Stomach (tissue), 8 donors: ENCODE measurements at regions not wholly inside any gene's neighbourhood (a gene's known extent, or its start where the extent isn't known, plus 50 kb on each side); places are given as distances from the start of the nearest gene placed in this dataset.

Source experiments
- DNase-seq, 2 donors: peaks; one replicate each; pipeline versions ENCODE4 v3.0.0 to v3.0.0-alpha.2; 2013 to 2019
- H3K27ac ChIP-seq, 5 donors: fragments of 200-600 bp in 4 of 5; sonication (generic) in 4 of 5; one replicate each; pipeline ENCODE4 v1.5.1; 2013 to 2019; ENCODE audit warnings: mild to moderate bottlenecking in 1 of 5, moderate library complexity in 1 of 5
- H3K27me3 ChIP-seq, 3 donors: fragments of 200-600 bp; sonication (generic); one replicate each; pipeline ENCODE4 v1.5.1; 2017 to 2019; ENCODE audit warnings: mixed run types in 1 of 3
- H3K36me3 ChIP-seq, 4 donors: fragments of 200-600 bp; sonication (generic); 1 replicate in 3 of 4; 2 replicates in 1 of 4; pipeline ENCODE4 v1.5.1; 2016 to 2019
- H3K4me1 ChIP-seq, 4 donors: fragments of 200-600 bp; sonication (generic); one replicate each; pipeline ENCODE4 v1.5.1; 2016 to 2019
- H3K4me3 ChIP-seq, 4 donors: fragments of 200-600 bp; sonication (generic) in 3 of 4; one replicate each; pipeline ENCODE4 v1.5.1; 2016 to 2019; ENCODE audit warnings: mild to moderate bottlenecking in 1 of 4
- H3K9me3 ChIP-seq, 4 donors: fragments of 200-600 bp; sonication (generic); one replicate each; pipeline ENCODE4 v1.5.1; 2016 to 2019
- EP300 ChIP-seq: sonication (generic); formaldehyde crosslinking; IDR thresholded peaks from one replicate; pipeline ENCODE4 v1.6.1; 2017; ENCODE audit warnings: antibody characterized with exemption
- POLR2A ChIP-seq, 4 donors: fragments of 450-650 bp; IDR thresholded peaks; one replicate each; pipeline ENCODE4 v1.6.1; 2016; ENCODE audit warnings: antibody characterized with exemption in 4 of 4, control low read depth in 2 of 4, mild to moderate bottlenecking in 1 of 4, moderate library complexity in 1 of 4
- POLR2AphosphoS5 ChIP-seq, 3 donors: sonication (generic); formaldehyde crosslinking; IDR thresholded peaks; one replicate each; pipeline ENCODE4 v1.6.1; 2016; ENCODE audit warnings: antibody characterized with exemption in 3 of 3
- WGBS, 5 donors: extraction: QIAGEN DNeasy Blood & Tissue Kit in 3 of 5; methylation state at CpG; one replicate each; pipeline versions ENCODE4 v1.1.5 to v1.1.7; 2013 to 2018; 5-methylcytosine and 5-hydroxymethylcytosine counted together
- intact Hi-C: fragments of 100-400 bp; cut with DNase I; formaldehyde crosslinking; loops from one replicate; pipeline ENCODE4 v1.15.1; 2023; ENCODE audit warnings: low total_unique reads
- TF ChIP-seq, protein P1 (sequence below), 7 experiments: fragments of 450-650 bp in 4 of 7; fragments of 200-600 bp in 3 of 7; sonication (generic) in 3 of 7; IDR thresholded peaks; one replicate each; pipeline ENCODE4 v1.5.1; 2016 to 2019; ENCODE audit warnings: antibody characterized with exemption in 7 of 7, control low read depth in 2 of 7, mild to moderate bottlenecking in 1 of 7
- donor health status: healthy with polysubstance abuse.
- donor health status: Bipolar disorder and iron deficiency.
- donor health status: healthy.

DNA sequence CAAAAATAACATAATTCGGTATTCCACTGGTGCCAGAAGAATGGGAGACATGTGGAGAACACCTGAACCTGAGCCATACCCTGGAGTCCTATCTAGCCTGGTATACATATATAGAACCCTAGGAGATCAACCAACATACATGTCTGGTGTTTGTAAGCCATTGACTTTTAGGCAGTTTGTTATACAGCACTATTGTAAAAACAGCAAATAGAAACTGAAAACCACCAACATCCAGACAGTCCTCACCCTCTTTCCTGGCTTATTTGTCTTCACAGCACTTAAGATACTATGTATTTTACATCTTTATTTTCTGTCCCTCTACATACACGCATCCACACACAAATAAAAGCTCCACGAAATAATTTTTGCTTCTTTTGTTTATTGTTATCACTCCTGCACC is 404.2 kb upstream of the PMFBP1 start:
- Histone ChIP-seq H3K36me3 (no peaks in the 10 kb centered on the region), H3K9me3 (peaks cover 0 to 5% (median 0%) of the 10 kb centered on the region in 4 donors), H3K4me1 (no peaks in the 10 kb centered on the region), H3K27ac (no peak overlapping the region), H3K4me3 (no peak overlapping the region), H3K27me3 (no peaks in the 10 kb centered on the region)
- intact Hi-C loops = no loop called here
- DNase-seq = no peak
- 86 to 91% (median 89%) methylated on average over 3 of the region's 3 CpGs for WGBS, 5 donors
- TF ChIP-seq POLR2A (IDR thresholded peaks at IDR 0.05) (no peak), POLR2AphosphoS5 (IDR thresholded peaks at IDR 0.05) (no peak), EP300 (no peak)
- TF ChIP-seq, protein P1, sequence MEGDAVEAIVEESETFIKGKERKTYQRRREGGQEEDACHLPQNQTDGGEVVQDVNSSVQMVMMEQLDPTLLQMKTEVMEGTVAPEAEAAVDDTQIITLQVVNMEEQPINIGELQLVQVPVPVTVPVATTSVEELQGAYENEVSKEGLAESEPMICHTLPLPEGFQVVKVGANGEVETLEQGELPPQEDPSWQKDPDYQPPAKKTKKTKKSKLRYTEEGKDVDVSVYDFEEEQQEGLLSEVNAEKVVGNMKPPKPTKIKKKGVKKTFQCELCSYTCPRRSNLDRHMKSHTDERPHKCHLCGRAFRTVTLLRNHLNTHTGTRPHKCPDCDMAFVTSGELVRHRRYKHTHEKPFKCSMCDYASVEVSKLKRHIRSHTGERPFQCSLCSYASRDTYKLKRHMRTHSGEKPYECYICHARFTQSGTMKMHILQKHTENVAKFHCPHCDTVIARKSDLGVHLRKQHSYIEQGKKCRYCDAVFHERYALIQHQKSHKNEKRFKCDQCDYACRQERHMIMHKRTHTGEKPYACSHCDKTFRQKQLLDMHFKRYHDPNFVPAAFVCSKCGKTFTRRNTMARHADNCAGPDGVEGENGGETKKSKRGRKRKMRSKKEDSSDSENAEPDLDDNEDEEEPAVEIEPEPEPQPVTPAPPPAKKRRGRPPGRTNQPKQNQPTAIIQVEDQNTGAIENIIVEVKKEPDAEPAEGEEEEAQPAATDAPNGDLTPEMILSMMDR (IDR thresholded peaks at IDR 0.05) = no peak

DNA sequence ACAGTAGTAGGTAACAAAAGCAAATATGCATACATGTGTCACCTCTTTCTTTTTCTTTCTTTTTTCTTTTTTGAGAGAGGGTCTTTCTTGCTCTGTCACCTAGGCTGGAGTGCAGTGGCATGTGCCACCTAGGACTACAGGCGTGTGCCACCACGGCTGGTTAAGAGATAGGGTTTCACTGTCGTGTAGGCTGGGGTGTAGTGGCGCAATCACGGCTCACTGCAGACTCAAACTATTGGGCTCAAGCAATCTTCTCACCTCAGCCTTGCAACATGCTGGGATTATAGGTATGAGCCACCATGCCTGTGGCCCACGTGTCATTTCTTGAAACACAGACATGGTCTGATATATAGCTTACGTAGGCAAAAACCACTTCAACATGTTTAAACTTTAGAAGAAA is 397.7 kb upstream of the PMFBP1 start:
- Histone ChIP-seq H3K36me3 (no peaks in the 10 kb centered on the region), H3K27ac (no peak overlapping the region), H3K4me1 (no peaks in the 10 kb centered on the region), H3K27me3 (no peaks in the 10 kb centered on the region), H3K4me3 (no peak overlapping the region), H3K9me3 (no peaks in the 10 kb centered on the region)
- TF ChIP-seq POLR2A (IDR thresholded peaks at IDR 0.05) (no peak), EP300 (no peak), POLR2AphosphoS5 (IDR thresholded peaks at IDR 0.05) (no peak)
- TF ChIP-seq, protein P1 (IDR thresholded peaks at IDR 0.05) = no peak
- 92 to 98% (median 95%) methylated on average over 7 of the region's 7 CpGs for WGBS, 5 donors
- intact Hi-C loops = no loop called here
- DNase-seq = no peak

DNA sequence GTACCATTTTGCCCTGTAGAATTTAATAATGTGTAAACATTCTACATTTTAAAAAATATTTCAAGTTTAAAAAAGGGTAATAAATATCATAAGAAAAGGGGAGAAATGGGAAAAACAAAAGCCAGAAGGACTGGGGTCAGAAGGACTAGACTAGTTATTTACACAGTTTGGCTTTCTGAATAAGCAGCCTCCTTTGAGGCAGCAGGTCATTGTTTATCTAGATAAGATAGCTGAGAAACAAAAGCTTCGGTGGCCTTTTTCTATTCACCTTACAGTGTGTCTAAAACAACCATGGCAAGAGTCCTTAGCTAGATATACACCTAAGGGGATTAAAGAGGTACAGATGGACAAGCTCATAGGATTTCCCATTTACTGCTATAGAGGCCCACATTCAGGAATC is 396.5 kb upstream of the PMFBP1 start:
- H3K27me3 ChIP-seq = no peaks in the 10 kb centered on the region
- DNase-seq = no peak
- no peaks in the 10 kb centered on the region for H3K9me3 ChIP-seq
- H3K4me3 ChIP-seq = no peak overlapping the region
- H3K36me3 ChIP-seq = no peaks in the 10 kb centered on the region
- no peaks in the 10 kb centered on the region for H3K4me1 ChIP-seq
- no peak for TF ChIP-seq POLR2AphosphoS5 (IDR thresholded peaks at IDR 0.05)
- TF ChIP-seq POLR2A (IDR thresholded peaks at IDR 0.05) = no peak
- no peak for TF ChIP-seq EP300
- TF ChIP-seq, protein P1 (IDR thresholded peaks at IDR 0.05) = no peak
- intact Hi-C loops = no loop called here
- no peak overlapping the region for H3K27ac ChIP-seq
- 5 to 31% (median 19%) methylated on average over 1 of the region's 1 CpG for WGBS, 5 donors

DNA sequence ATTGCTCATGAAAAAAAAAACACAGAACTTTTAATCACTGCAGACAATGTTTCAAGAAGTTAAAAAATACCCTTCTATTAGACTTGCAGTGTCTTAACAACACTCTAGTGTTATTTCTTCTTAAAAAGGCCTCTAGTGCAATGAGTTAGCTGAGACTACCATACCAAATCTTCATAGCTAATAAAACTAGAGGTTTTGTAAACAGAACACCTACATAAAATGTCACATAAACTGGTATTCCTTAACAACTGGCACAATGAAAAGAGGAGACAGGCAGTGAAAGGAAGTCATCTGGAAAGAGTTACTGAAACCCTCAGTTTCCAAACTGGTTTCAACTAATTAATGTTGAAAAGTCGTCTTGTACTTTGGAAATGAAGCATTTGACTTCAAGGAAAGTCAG is 394.2 kb upstream of the PMFBP1 start:
- TF ChIP-seq POLR2A (IDR thresholded peaks at IDR 0.05) (no peak), EP300 (no peak), POLR2AphosphoS5 (IDR thresholded peaks at IDR 0.05) (no peak)
- TF ChIP-seq, protein P1 (IDR thresholded peaks at IDR 0.05) = no peak
- 79 to 95% (median 88%) methylated on average over 1 of the region's 1 CpG for WGBS, 5 donors

More for the DNA sequence above, 394.2 kb upstream of the PMFBP1 start:
- Histone ChIP-seq H3K27ac (no peak overlapping the region), H3K4me1 (no peaks in the 10 kb centered on the region), H3K4me3 (no peak overlapping the region), H3K27me3 (no peaks in the 10 kb centered on the region), H3K9me3 (no peaks in the 10 kb centered on the region), H3K36me3 (no peaks in the 10 kb centered on the region)
- intact Hi-C loops = no loop called here
- no peak for DNase-seq
